ENCODE measurements at regions not wholly inside any gene's neighbourhood (a gene's known extent, or its start where the extent isn't known, plus 50 kb on each side); places are given as distances from the start of the nearest gene placed in this dataset.

- no peak for TF ChIP-seq CTCF (IDR thresholded peaks at IDR 0.05)
- intact Hi-C loops (cut with DNase I), result no loop called here
- Histone ChIP-seq H3K27me3 (no peaks in the 10 kb centered on the region), H3K9me3 (no peaks in the 10 kb centered on the region), H3K27ac (no peak overlapping the region), H3K36me3 (no peaks in the 10 kb centered on the region), H3K4me1 (peaks cover 0 to 10% of the 10 kb centered on the region in 2 donors), H3K4me3 (no peak overlapping the region)
- ATAC-seq (no peak), DNase-seq (no peak)
Measured at GRCh38 chr1:60277269-60277668, 203.7 kb upstream of the C1orf87 start.

GRCh38 chr1:60274422-60275290 is 201.1 kb upstream of the C1orf87 start:
- ATAC-seq, result no peak
- Histone ChIP-seq H3K36me3 (no peaks in the 10 kb centered on the region), H3K27ac (no peak overlapping the region), H3K4me3 (no peak overlapping the region), H3K4me1 (no peaks in the 10 kb centered on the region), H3K27me3 (no peaks in the 10 kb centered on the region), H3K9me3 (no peaks in the 10 kb centered on the region)
- DNase-seq, result no peak
- intact Hi-C loops (cut with DNase I), result no loop called here
- TF ChIP-seq CTCF (IDR thresholded peaks at IDR 0.05), result no peak

GRCh38 chr1:60273185-60273584 is 199.6 kb upstream of the C1orf87 start:
- H3K27me3 ChIP-seq, result no peaks in the 10 kb centered on the region
- DNase-seq (no peak), ATAC-seq (no peak)
- H3K4me3 ChIP-seq, result no peak overlapping the region
- intact Hi-C loops (cut with DNase I), result no loop called here
- H3K27ac ChIP-seq, result no peak overlapping the region
- TF ChIP-seq CTCF (IDR thresholded peaks at IDR 0.05), result no peak
- no peaks in the 10 kb centered on the region for H3K9me3 ChIP-seq
- H3K36me3 ChIP-seq, result no peaks in the 10 kb centered on the region
- H3K4me1 ChIP-seq, result no peaks in the 10 kb centered on the region

- no peak overlapping the region for H3K27ac ChIP-seq
- no peak for TF ChIP-seq CTCF (IDR thresholded peaks at IDR 0.05)
- no peak overlapping the region for H3K4me3 ChIP-seq
- no peaks in the 10 kb centered on the region for H3K9me3 ChIP-seq
- no peak for ATAC-seq
- H3K27me3 ChIP-seq, result no peaks in the 10 kb centered on the region
- H3K36me3 ChIP-seq, result no peaks in the 10 kb centered on the region
- no peaks in the 10 kb centered on the region for H3K4me1 ChIP-seq
- intact Hi-C loops (cut with DNase I), result no loop called here
- DNase-seq, result no peak
Measured at GRCh38 chr1:60271041-60271440, 197.5 kb upstream of the C1orf87 start.

- Histone ChIP-seq H3K4me3 (no peak overlapping the region), H3K27me3 (no peaks in the 10 kb centered on the region), H3K36me3 (no peaks in the 10 kb centered on the region), H3K27ac (no peak overlapping the region), H3K9me3 (no peaks in the 10 kb centered on the region), H3K4me1 (no peaks in the 10 kb centered on the region)
- intact Hi-C loops (cut with DNase I), result no loop called here
- DNase-seq (no peak), ATAC-seq (no peak)
- TF ChIP-seq CTCF (IDR thresholded peaks at IDR 0.05), result no peak
Measured at GRCh38 chr1:60268451-60268850, 194.9 kb upstream of the C1orf87 start.

Measured in left lung (tissue), 4 donors.